Gastrocnemius medialis (tissue), 4 donors: ENCODE measurements at regions not wholly inside any gene's neighbourhood (a gene's known extent, or its start where the extent isn't known, plus 50 kb on each side); places are given as distances from the start of the nearest gene placed in this dataset.

Experiments
- CTCF ChIP-seq, 5 experiments: fragments of 450-650 bp in 3 of 5; fragments of 200-600 bp in 2 of 5; sonication (generic) in 2 of 5; IDR thresholded peaks in 4 of 5; conservative IDR thresholded peaks in 1 of 5; 1 replicate in 4 of 5; 2 replicates in 1 of 5; pipeline ENCODE4 v1.5.1; 2016 to 2019; ENCODE audit warnings: antibody characterized with exemption in 5 of 5, mild to moderate bottlenecking in 3 of 5, moderate library complexity in 3 of 5
- POLR2A ChIP-seq, 2 donors: fragments of 450-650 bp; IDR thresholded peaks; one replicate each; pipeline ENCODE4 v1.6.1; 2017; ENCODE audit warnings: antibody characterized with exemption in 2 of 2, mild to moderate bottlenecking in 2 of 2, moderate library complexity in 2 of 2

DNA sequence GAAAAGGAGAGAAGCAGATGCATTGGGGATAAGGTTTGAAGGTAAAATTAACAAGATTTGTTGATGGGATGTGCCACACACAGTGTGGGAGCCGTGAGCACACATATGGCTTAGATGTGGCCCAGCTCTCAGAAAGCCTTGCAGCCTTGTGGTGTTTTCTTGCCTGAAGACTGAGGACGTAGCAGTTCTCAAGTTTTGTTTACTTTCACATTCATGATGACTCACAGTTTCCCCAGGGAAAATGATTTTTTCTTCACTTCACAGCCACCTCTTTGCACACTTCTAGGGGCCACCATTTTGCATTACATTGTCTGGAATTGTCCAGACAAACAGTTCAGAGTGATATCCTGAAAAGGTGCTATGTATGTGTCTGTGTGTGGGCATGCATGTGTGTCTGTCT, 126.2 kb downstream of the BASP1 start:
- TF ChIP-seq POLR2A (IDR thresholded peaks at IDR 0.05) (no peak), CTCF (IDR thresholded peaks at IDR 0.05 in 4 of 5, conservative IDR thresholded peaks at IDR 0.05 in 1 of 5) (no peak)
